SH-SY5Y (cell line): ENCODE measurements at regions not wholly inside any gene's neighbourhood (a gene's known extent, or its start where the extent isn't known, plus 50 kb on each side); places are given as distances from the start of the nearest gene placed in this dataset.

Experiments used
- GATA2 ChIP-seq: IDR thresholded peaks from 2 replicates; pipeline ENCODE4 v1.6.1; 2011; ENCODE audit warnings: mild to moderate bottlenecking, low read depth, low read length
- GATA3 ChIP-seq: IDR thresholded peaks from 2 replicates; pipeline ENCODE4 v1.6.1; 2011; ENCODE audit warnings: low read depth, mild to moderate bottlenecking, low read length, moderate library complexity

- no peak for TF ChIP-seq GATA2
- no peak for TF ChIP-seq GATA3
Measured at GRCh38 chr15:85312486-85312885, 67.9 kb upstream of the AKAP13 start.
